NCI-H2081 (cell line): ENCODE measurements at regions not wholly inside any gene's neighbourhood (a gene's known extent, or its start where the extent isn't known, plus 50 kb on each side); places are given as distances from the start of the nearest gene placed in this dataset.
"Not testable (repeated sequence)": the region's sequence is repeated elsewhere in the genome, so short reads cannot be mapped to it uniquely, and the experiment has no call there.

Experiments
- DNase-seq, 2 experiments: peaks; one replicate each; lab custom pipeline; 2025; lab: John Stamatoyannopoulos, UW

DNA sequence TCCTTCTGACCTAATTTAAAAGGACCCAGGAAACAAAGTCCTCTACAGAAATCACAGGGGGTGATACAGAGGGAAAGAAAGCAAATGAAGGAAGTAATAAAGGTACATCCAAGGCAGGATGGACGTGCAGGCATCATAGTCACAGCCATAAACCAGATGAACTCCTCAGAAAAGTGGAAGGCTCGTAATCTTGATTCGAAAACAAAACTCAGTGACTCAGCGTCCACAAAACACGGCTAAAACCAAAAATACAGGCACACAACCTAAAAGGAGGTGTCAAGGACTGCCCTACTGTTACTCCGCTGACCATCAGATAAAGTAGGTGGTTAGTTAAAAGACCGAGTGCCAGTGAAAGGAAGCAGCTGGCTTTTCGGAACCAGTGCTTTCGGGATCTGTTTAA is 81.5 kb downstream of the TRIM69 start:
- not testable (repeated sequence) for DNase-seq

DNA sequence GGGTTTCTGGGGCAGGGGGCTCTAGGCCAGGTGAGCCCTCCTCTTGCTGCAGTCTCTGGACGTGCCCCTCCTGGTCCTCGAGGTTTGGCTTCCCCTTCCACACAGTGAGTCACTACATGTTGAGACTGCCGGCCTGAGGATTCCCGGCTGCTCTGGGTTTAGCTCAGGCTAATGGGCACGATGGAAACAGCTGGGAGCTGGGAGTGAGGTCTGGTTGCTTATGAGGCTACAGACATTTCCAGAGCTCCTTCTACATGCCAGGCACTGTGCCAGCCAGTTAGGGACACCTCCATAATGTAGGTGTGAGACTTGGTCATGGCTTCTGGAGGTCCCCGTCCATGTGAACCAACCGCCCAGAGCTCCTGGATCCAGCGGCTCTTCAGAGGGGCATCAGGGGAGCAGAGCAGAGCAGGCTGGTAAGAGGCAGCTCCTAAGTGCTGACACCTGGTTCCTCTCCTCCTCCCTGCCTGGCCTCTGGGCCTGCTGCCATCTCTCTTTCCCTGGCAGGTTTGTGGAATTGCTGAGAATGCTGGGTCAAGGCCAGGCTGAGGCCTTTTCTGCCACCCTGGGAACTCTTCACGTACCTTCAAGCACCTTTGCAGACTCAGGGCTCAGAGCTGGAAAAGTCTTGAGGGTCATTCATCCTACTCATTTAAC is 83.1 kb downstream of the TRIM69 start:
- DNase-seq: peak in 1 of 2 experiments; percentile 35

DNA sequence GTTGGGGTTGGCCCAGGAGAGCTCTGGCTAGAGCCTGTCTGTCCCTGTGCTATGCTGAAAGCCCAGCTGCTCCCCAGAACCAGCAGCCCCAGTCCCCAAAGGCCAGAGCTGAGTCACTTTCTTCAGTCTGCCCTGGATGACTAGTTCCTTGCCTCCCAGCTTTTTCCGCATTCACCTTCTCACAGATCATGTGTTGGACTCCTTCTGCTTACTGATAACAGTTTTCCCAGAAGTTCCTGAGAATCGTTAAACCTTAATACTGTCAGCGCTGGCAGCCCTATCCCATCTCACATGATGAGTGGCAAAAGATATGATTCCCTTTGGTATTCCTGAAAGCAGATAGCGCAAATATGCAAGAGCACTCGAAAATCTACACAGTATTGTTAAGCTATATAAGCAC is 84.2 kb downstream of the TRIM69 start:
- not testable (repeated sequence) for DNase-seq

DNA sequence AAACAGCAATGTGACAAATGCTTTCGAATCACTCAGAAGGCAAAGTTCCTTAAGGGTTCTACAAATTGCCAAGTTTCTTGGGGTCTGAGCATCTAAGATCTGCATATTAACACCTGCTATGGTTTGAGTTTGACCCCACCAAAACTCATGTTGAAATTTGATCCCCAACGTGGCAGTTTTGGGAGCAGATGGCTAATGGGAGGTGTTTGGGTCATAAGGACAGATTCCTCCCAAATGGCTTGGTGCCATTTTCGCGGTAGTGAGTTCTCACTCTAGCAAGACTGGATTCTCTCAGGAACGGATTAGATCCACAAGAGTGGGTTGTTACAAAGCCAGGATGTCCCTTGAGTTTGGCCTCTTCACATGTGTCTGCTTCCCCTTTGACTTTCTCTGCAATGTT is 84.6 kb downstream of the TRIM69 start:
- not testable (repeated sequence) for DNase-seq

DNA sequence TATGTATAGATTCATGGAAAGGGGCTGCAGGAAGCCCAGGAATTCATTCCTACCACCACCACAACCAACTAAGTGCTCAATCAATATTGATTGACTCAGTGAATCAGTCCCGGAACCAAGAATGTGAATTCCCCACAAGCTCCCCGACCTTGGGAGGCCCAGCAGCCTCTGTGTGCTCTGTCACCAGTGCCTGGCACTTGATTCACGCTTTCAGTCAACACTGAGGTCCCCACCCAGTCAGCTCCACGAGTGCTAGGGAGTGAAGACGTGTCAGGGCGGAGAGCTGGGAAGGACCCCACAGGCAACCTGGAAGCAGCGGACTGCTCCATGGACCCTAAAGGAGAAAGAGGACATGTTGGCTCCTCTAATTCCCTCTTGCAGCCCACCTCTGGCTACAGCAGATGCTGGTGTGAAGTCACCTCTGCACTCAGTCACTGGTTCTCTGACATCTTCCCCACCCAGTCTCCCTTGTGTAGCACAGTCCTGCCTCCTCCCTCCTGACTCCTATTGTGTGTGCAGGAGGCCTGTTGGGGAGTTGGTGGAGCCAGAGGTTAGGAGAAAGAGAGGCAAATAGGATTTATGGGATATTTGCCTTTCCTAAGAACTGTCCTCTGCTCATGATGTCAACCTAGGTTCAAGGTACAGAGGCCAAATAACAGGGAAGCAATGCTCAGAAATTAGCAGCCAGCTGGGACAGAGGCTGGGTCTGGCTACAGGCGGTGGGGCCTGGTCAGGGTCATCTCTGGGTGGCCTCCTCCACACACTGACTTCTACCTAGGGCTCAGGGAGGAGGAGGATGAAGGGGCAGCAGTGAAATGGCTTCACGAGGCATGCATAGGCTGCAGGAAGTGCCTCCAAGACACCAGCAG is 88.2 kb downstream of the TRIM69 start:
- not testable (repeated sequence) for DNase-seq

DNA sequence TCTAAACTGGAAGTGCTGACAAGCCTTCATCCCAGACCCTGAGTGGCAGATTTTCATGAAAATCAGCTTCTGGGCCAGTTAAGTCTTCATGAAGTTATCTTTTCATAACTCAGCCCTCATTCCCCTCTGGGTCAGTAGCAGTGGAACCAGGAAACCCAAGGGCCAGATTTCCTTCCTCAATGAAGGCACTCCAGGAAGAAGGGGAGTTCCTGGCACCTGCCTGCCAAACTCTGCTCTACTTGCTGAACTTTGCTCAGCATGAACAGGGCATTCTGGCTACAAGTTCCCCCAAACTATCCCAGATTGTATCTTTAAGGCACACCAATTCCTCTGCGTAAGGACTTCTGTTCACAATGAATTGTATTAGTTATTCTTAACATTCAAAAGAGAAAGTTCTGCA is 90.3 kb downstream of the TRIM69 start:
- not testable (repeated sequence) for DNase-seq

DNA sequence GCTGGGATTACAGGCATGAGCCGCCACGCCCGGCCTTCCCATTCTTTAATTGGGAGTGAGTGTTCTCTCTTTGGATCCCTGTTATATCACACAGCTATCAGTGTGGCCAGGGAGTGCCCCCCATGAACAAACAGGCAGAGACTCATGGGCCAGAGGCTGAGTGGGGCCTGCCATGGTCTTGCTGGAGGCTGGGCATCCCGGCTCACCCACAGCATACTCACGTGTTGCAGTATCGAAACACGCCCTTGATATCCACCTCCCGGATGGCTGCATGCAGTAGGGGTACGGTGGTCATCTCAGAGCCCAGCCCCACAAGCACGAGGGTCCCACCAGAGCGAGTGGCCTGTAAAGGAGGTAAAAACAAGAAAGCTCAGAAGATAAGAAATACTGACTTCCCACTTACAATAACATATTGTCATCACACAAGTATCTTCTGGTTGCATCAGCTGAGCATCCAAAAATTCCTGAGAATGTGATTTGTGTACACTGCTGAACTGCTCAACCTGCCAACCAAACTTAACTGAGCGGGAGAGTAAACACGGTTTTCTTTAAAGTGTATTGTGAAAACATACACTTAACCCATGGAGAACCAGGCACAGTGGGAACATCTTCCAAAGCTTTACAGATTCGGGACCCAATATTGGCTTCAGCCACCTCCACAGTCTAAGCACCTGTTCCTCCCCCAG is 92.0 kb downstream of the TRIM69 start:
- not testable (repeated sequence) for DNase-seq

DNA sequence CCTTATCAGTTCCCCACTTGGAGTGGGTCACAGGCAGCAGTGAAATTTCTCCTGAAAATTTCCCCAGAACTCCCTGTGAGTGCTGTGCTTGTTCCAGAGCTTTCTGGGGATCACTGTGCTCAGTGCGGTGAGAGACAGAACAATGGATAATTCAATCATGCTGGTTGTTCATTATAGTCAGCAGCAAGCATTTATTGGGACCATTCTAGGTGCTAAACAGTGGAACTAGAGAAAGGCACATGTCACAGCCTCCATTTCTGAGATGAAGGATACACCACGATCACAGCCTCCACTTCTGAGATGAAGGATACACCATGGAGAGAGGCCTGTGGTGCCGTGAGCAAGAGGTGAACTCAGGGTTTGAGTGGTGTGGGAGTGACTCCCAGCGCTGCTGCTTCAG is 92.8 kb downstream of the TRIM69 start:
- DNase-seq: not testable (repeated sequence)

DNA sequence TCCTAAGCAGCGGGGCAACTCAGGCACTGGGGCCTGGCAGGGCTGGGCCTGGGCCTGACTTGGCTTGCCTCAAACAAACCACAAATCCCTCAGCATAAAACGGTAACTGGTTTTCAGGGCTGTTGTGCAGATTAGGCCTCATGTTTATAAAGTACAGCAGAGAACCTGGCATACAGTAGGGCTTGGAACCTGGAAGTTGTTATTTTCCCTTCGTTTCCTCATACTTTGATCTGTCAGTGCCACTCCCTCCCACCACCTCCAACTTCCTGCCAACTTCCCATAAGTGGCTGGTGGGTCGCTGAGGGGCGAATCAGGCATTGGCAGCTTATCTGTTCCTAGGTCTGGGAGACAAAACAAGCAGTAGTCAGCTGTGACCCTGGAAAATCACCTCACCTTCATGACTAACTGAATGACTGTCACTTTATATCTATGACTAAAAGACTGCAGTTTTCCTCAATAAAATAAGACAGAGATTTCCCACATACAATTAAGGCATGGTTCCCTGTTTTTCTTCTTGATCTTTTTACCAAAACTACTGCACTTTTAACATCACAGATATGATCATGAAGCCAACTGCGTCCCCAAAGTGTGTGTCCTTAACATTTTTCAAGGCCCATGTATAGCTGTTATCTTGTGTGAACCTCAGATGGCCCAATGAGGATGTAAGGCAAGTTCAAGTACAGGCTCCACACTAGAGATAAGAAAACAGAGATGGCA is 94.5 kb downstream of the TRIM69 start:
- DNase-seq: not testable (repeated sequence)

DNA sequence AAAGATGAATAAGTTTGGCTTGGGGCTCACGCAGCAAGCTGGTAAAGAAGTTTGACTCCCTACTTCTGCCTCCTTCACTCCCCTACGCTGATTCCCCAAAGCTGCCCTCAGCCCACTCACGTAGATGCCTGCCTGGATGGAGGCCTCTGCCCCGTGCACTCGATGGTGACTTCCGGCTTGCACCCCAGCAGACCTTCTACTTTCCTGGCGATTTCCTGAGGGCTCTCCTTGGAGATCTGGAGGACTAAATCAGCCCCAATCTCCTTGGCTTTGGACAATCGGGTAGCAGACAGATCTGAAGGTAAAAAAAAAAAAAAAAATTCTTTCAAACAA is 95.0 kb downstream of the TRIM69 start:
- DNase-seq: not testable (repeated sequence)

DNA sequence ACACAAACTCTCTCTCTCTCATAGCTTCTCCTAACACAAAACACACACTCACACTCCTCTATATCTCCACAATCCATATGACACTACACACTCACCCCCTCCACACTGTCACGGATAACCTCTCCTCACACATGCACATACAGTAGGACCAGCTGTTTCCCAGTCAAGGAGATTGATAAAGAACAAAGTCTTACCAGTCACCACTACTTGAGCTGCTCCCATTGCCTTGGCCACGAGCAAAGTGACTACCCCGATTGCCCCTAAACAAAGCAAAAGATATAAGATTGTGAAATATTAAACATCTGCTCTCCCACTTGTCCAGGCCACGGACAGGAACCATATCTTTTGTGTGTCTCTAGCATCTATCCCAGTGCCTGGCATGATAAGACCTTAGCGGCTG is 95.8 kb downstream of the TRIM69 start:
- not testable (repeated sequence) for DNase-seq

DNA sequence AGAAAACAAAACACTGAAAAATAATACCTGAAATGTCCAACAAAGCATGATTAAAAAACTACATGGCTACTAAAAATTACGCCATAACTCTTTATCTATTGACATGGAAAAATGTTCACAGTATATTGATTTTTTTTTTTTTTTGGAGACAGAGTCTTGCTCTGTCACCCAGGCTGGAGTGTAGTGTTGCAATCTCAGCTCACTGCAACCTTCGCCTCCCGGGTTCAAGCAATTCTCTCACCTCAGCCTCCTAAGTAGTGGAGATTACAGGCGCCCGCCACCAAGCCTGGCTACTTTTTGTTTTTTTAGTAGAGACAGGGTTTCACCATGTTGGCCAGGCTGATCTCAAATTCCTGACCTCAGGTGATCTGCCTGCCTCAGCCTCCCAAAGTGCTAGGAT is 96.8 kb downstream of the TRIM69 start:
- not testable (repeated sequence) for DNase-seq

DNA sequence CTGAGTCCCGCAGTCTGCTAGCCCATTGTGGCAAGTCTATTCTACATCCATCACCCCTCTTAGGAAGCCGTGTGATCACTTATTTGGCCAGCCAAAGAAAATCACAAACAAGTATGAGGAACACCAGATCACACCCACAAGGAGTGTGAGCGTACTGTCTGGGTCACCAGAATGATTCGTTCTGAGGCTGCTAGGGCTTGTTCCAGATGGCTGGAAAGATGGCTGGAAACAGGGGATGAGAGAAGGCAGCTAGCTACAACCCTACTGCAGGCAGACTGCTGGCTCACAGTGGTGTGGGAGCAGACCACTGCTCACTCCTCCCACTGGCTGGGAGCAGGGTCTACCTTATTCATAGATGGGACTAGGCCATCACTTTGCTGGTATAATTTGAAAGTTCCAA is 97.4 kb downstream of the TRIM69 start:
- not testable (repeated sequence) for DNase-seq

DNA sequence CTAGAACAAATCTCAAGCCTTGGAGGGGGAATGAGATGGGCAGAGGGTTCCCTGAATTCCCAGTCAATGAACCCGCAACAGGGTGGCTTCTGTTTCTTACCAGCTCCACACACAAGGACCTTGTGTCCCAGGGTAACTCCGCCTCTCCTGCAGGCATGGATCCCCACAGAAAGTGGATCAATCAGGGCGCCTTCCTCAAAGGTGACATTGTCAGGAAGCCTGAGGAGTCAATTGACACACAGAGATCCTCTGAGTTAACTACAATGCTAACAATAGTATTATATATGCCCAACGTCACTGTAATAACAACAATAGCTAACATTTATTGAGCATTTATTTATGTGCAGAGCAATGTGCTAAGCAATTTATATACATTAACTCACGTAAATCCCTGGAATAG is 98.8 kb downstream of the TRIM69 start:
- DNase-seq: not testable (repeated sequence)

DNA sequence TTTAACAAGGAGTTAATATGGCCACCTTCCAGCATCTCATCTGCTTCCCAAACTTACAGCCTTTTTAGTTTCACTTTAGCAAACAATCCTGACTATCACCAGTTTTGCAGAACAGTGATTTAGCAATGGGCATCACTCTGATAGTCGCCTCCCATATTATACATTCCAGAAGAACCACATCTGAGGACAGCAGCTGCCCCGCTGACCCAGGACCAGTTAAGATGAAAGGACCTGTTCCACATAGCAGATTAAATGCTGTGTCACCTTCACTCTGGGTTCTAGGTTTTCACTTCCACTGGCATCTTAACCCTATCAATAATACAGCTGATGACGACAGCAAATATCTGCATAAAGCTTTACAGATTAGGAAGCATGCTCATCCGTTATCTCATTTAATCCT is 99.8 kb downstream of the TRIM69 start:
- DNase-seq: no peak

DNA sequence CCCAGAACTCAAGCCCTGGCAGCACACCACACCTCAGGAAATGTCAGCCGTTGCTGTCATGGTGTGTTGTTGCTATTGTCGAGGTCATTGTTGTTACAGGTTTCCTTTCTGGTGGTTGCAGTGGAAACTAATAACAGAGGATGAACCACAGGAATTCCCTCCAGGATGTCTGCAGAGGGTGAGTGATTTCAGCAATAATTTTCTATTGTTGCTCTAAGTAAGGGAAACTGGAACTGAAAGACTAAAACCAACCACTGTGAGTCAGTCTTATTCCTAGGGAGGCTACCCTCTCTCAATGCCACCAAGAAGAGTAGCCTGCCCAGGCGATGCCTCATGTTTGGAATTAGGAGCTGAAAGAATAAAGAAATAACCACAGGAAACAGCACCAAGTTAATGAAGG is 102.6 kb downstream of the TRIM69 start:
- DNase-seq: not testable (repeated sequence)

DNA sequence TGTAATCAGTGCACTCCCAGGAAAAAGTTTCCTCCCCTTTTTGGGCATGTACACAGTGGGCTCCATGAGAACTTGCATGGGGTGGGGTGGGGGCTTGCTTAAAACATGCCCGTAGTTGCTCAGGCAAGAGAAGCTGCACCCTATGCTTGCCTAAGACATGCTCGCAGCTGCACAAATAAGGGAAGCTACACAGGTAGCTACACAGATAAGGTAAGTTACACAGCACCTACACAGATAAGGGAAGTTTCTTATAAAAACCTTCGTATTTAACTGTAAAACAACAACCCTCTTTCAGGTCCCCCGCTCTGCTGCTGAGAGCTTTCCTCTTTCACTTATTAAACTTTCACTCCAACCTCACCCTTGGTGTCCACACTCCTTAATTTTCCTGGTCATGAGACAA is 105.4 kb downstream of the TRIM69 start:
- not testable (repeated sequence) for DNase-seq

DNA sequence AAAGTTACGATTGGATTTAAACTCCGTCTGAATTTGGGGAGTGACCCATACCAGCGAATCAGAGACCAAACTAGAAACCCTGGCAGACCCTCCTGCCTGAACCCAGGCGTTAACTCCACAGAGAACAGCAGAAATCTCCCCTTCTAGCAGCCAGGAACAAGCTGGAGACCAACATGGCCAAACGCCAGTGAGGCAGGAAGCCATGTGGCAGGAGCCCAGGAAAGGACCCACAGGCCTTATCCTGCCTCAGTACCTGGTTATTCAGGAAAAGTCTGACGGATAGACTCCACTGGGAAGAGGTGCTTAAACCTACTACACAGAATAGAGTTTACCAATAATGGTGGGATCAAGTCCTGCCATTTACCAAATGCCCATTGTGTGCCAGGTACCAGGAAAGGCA is 106.6 kb downstream of the TRIM69 start:
- DNase-seq: not testable (repeated sequence)

DNA sequence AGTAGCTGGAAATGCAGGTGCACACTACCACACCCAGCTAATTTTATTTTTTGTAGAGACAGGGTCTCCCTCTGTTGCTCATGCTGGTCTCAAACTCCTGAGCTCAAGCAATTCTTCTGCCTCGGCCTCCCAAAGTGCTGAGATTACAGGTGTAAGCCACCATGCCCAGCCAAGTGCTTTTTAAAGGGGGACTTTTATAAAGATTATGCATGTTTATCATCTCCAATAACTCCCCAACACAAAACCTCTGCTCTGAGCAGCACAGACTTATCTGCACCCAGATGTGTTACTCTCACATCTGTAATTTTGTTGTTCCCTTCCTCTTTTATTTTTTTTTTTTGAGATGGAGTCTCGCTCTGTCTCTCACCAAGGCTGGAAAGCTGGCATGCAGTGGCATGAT is 108.6 kb downstream of the TRIM69 start:
- DNase-seq: not testable (repeated sequence)

DNA sequence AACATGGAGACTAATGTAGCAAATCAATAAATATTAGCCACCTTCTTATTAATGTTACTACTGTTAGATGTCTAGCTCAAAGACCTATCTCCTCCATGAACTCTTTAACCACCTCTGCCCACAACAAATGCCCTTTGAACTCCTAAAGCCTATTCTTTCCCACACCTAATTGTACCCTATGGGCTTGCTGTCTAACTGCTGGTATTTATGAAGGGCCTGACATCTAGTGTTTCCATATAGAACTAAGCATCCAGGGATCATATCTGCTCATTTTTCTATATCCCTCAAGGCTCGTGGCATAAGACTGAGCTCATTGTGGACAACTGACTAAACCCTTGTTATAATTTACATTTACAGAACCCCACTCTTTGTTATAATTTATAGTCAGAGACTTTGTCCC is 109.8 kb downstream of the TRIM69 start:
- DNase-seq: not testable (repeated sequence)

DNA sequence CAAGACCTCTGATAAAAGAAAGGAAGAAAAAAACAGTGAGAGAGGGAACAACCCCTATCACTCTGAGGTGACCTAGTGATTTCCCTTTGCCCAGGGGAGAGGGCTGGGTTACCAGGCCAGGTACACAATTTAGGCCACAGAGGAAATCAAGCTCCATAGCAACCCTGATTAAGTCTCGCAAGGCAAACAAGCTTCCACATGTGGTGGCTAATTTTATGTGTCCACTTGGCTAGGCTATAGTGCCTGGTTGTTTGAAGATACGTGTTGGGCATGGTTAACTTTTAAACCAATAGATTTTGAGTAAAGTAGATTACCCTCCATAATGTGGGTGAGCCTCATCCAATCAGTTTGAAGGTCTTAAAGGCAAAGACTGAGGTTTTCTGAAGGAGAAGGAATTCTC is 108.9 kb upstream of the TERB2 start:
- not testable (repeated sequence) for DNase-seq

DNA sequence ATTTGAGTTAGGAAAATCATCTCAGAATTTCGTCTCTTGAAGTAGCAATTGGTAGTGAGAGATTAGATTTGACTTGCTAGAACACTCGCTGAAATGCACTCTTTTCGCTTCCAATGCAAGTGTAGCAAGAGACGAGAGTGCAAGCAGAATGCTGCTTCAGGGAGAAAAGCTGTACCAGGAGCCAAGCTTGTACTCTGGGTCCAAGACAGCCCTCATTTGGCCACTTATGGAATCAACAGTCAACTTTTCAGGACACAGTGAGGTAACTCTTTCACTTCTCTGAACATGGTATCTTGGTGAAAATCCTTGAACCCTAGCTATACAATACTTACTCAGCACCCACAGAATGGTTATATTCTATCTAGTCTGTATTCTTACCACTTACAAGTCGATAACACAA is 107.6 kb upstream of the TERB2 start:
- not testable (repeated sequence) for DNase-seq
